HG02571 (cell line): ENCODE measurements at regions not wholly inside any gene's neighbourhood (a gene's known extent, or its start where the extent isn't known, plus 50 kb on each side); places are given as distances from the start of the nearest gene placed in this dataset.
"Not testable (repeated sequence)": the region's sequence is repeated elsewhere in the genome, so short reads cannot be mapped to it uniquely, and the experiment has no call there.

Experiments used
- ATAC-seq: cut with Tn5 transposase; IDR thresholded peaks from one replicate; pipeline ENCODE4 v1.9.1; 2021; ENCODE audit warnings: mild to moderate bottlenecking, moderate library complexity; ENCODE audit not compliant: unreplicated experiment

GRCh38 chr12:18008642-18009041 lies 81.4 kb downstream of the RERGL start:
- no peak for ATAC-seq

GRCh38 chr12:17999174-17999801 lies 90.7 kb downstream of the RERGL start:
- no peak for ATAC-seq

GRCh38 chr12:17992002-17992656 lies 97.9 kb downstream of the RERGL start:
- ATAC-seq: peak; percentile 76

GRCh38 chr12:17982556-17982955 lies 107.4 kb downstream of the RERGL start:
- ATAC-seq: no peak

GRCh38 chr12:17976202-17976601 lies 113.8 kb downstream of the RERGL start:
- ATAC-seq: no peak

GRCh38 chr12:17975763-17976162 lies 114.2 kb downstream of the RERGL start:
- ATAC-seq: no peak

- no peak for ATAC-seq
Observed at GRCh38 chr12:17975239-17975638, 114.8 kb downstream of the RERGL start.

- ATAC-seq: no peak
Observed at GRCh38 chr12:17971850-17972249, 118.1 kb downstream of the RERGL start.

- no peak for ATAC-seq
Observed at GRCh38 chr12:17954788-17955187, 135.2 kb downstream of the RERGL start.

- no peak for ATAC-seq
Observed at GRCh38 chr12:17950898-17951297, 139.1 kb downstream of the RERGL start.

GRCh38 chr12:17949558-17950141 lies 140.3 kb downstream of the RERGL start:
- ATAC-seq: no peak

GRCh38 chr12:17928708-17929366 lies 161.2 kb downstream of the RERGL start:
- ATAC-seq: no peak

- no peak for ATAC-seq
Observed at GRCh38 chr12:17918013-17918412, 172.0 kb downstream of the RERGL start.

GRCh38 chr12:17884581-17884980 lies 205.4 kb downstream of the RERGL start:
- no peak for ATAC-seq

GRCh38 chr12:17878714-17879113 lies 211.3 kb downstream of the RERGL start:
- no peak for ATAC-seq

- ATAC-seq: no peak
Observed at GRCh38 chr12:17875230-17875629, 214.8 kb downstream of the RERGL start.

- no peak for ATAC-seq
Observed at GRCh38 chr12:17866802-17867201, 223.2 kb downstream of the RERGL start.

GRCh38 chr12:17855548-17855947 lies 234.4 kb downstream of the RERGL start:
- not testable (repeated sequence) for ATAC-seq

GRCh38 chr12:17853054-17853453 lies 236.9 kb downstream of the RERGL start:
- no peak for ATAC-seq

- no peak for ATAC-seq
Observed at GRCh38 chr12:17841496-17841895, 248.5 kb downstream of the RERGL start.

GRCh38 chr12:17829813-17830212 lies 260.2 kb downstream of the RERGL start:
- ATAC-seq: no peak

- ATAC-seq: no peak
Observed at GRCh38 chr12:17818931-17819330, 271.1 kb downstream of the RERGL start.
